Amniotic epithelial cell (primary cell): ENCODE measurements at regions not wholly inside any gene's neighbourhood (a gene's known extent, or its start where the extent isn't known, plus 50 kb on each side); places are given as distances from the start of the nearest gene placed in this dataset.

Experiments
- DNase-seq: peaks from one replicate; pipeline ENCODE4 v3.0.0-alpha.2; 2010; ENCODE audit warnings: low read depth

DNA sequence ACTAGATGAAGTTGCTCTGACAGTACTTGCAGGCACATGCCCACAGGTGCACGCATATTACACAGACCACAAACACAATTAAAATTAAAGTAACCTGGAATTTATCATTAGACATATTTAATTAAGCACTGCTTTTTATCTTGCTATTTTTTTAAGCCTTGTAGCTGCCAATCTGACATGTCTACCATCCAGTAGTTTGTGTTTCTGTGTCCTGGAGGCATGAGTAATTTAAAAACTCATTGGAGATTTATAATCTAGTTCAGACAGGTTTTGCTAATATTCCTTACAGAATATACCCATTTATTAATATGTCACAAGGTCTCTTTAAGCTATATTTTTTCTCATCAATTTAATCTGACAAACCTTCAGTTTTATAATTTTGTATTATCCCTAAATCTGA lies 445.0 kb upstream of the KLF6 start:
- no peak for DNase-seq

DNA sequence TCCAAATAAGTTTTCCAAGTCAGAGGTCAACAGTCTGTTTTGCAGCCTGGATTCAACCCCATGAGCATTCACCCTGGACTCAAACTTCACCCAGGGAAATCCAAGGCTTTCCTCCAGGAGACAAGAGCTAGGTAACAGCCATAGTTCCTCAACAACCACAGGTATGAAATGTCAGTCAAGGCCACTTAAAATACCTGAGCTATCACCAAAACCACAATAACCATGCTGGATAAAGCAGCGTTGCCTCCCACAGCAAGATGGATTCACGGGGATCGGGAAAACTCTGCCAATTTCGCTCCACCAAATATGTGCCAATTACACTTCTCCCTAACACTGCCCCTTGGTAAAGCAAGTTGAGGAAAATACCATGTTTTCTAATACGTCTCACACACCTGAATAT lies 444.1 kb upstream of the KLF6 start:
- no peak for DNase-seq

DNA sequence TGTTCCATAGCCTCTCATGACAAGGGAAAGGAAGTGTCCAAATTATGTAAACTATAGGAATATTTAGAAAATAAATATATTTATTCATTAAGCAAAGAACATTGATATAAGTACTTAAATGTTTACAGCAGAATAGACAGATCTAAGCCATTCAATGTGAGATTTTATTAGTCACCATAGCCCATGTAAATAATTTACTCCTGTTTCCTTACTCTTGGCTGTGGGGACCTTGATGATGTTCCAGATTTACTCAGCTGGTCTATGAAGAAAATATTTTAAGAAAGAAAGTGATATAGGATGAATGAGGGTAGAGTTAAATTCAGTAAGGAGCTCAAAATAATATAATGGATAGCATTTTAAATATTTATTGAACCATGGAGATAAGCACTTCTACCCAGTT lies 442.6 kb upstream of the KLF6 start:
- DNase-seq: no peak

DNA sequence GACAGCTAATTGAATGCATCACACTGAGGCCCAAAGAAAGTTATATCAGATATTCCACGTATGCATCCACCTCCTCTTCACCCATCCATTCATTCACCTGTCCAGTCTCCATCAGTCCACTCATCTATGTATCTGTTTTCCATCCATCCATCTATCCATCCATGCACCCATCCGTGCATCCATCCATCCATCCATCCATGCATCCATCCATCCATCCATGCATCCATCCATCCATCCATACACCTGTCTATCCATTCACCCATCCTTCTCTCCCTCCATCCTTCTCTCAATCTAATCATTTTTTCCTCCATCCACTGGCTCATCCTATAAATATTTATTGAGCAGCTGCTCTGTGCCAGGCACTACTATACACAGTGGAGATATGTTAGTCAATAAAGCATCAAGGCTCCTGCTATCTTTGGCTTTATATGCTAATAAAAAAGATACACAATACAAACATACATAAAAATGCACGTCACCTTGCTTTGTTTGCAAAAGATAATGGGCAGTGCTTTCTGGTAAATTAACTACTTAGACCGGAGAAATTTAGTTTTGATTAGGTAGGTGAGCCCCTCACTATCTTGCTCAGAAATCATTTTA lies 442.0 kb upstream of the KLF6 start:
- no peak for DNase-seq

DNA sequence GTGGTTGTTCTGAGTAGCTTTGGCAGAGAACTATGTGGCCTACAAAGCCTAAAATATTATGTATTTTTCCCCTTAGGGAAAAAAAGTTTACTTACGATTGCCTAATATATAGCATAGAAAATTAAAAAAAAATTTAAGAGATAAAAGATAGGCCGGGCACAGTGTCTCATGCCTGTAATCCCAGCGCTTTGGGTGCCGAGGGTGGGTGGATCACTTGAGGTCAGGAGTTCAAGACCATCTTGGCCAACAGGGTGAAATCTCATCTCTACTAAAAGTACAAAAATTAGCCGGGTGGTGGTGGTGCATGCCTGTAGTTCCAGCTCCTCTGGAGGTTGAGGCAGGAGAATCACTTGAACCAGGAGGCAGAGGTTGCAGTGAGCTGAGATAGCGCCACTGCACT lies 439.2 kb upstream of the KLF6 start:
- DNase-seq: no peak

DNA sequence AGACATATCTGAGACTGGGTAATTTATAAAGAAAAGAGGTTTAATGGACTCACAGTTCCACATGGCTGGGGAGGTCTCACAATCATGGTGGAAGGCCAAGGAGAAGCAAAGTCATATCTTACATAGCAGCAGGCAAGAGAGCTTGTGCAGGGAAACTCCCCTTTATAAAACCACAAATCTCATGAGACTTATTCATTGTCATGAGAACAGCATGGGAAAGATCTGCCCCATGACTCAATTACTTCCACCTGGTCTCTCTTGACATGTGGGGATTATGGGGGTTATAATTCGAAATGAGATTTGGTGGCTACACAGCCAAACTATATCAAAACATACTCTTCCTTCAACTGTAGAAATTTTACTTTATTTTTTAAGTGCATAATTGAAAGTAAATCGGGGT lies 436.3 kb upstream of the KLF6 start:
- DNase-seq: peak; percentile 34

DNA sequence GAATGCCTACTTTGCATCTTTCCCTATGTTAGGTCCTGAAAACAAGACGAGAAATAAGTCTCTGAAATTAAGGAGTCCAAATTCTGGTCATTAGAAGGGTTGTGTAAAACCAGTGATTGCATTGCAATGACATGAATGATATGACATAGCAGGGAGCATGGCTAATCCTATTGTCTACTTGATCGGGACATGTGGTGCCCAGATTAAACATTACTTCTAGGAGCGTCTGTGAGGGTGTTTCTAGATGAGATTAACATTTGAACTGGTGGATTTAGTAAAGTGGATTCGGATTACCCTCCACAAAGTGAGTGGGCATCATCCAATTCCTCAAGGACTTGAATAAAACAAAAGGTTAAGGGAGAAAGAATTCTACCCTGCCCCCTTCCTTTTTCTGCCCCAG lies 434.9 kb upstream of the KLF6 start:
- DNase-seq: no peak

DNA sequence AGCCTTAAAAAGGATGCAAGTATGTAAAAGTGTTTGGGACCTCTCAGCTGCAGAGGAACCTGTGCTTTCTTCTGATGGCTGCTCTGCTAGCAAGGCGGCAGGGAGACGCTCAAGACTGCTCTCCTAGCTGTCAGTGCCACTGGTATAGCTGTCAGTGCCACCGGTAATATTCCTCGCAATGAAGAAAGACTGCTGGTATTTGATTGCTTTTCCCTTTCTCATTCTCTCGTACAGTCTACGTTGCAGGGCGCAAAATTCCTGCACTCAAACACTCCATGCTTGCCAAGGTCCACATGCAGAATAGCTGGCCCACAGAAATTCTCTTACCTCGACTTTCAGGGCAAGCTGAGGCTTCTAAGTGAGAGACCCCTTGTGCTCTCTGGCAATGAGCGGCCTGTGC lies 432.6 kb upstream of the KLF6 start:
- no peak for DNase-seq

DNA sequence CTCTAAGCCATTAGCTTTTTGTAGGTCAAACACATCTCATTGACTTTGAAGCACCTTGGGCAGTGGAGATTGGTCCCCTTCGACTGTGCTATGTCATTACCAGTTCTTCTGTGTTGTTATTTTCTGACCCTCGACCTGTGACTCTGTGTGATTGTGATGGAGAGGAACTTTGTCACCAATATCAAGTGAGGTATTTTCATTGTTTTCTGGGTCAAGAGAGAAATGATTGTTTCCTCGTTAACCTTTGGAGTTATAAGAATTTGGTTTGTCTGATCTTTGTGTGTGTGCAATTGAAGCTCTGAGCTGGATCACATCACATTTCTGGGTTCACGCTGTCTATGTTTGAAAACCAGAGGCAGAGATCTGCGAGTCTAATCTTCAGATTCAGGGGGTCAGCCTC lies 432.2 kb upstream of the KLF6 start:
- DNase-seq: no peak

DNA sequence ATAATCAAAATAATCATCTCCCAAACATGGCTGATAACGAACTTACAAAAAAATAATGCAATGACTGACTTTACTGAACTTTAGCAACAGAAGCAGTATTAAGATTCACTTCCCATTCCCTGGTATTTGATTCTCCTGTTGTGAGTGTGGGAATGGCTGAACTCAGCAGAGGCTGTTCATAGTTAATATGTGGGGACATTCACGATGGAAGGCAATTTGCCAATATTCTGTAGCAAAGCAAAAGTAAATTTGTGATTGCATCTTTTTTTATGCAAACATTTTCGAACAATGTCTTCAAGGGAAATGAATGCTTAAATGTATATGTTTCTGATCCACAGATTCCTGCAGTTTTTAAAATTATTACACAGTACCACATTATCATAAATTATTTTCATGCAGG lies 431.7 kb upstream of the KLF6 start:
- DNase-seq: no peak

DNA sequence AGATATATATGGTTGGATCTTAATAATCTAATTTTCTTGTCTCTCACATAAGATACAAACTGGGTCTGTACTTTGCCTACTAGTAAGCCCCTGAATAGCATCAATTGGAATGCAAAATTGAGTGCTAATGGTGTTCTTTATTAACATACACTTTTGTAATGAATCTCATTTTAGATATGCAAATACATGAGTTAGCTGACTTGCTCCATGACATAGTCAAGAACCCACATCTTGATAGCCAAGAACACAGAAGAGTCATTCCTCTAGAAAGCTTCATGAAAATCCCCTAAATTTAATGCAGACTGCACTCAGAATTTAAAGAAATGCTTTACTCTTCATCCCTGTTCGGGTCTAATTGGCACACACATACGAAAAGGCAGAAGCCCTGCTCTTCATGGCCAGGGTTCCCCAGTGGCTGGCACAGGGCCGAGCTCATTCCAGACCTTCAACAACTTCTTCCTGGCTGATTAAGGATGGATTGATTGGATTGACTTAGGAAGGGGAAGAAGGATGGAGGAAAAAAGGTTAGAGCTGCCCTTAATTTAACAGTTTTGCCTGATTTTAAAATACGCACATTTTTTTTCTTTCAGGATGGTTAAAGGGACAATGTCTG lies 431.1 kb upstream of the KLF6 start:
- no peak for DNase-seq

DNA sequence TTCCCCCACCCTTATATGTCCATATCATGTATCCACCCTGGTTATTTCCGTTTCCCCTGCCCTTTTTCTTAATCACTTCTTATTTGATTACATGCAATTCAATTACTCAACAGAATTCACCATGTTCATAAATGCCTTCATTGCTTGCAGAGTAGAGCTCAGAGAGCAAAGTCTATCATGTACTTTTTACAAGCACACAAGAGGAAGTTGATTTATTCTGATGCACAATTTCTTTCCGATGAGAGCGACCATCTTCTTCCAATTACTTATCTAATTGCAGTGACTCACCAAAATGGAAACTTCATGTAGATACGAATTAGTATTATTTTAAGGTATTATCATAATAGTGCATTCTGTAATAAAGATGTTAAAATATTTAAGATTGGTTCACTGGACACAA lies 430.5 kb upstream of the KLF6 start:
- DNase-seq: no peak

DNA sequence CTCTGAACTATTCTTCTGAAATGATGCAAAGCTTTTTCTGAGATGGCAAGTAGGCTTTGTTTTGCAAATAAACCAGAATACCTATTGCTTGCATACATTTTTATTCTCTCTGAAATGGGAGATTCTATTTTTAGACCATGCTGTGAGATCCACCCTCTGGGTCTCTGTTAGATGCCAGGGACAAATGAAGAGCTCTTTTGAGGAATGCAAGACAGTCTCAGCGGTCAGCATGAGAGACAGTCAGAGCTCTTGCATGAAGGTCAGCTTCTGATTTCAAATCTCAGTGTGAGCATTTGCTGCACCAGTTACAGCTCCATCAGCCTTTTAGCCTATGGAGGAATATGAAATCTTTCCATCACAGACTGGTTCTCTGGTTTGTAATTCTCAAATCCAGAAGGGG lies 429.9 kb upstream of the KLF6 start:
- peak; percentile 13 for DNase-seq

DNA sequence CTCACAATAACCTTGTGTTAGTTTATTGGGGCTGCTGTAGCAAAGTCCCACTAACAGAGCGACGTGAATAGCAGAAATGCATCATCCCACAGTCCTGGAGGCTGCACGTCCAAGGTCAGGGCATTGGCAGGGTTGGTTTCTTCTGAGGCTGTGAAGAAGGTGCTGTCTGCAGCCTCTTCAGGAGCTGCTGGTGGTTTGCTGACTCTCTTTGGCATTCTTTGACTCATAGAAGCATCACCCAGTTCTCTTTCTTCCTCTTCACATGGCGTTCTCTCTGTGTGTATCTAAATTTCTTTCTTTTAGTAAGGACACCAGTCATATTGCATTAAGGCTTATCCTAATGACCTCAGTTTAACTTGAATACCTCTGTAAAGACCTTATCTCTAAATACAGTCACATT lies 428.4 kb upstream of the KLF6 start:
- DNase-seq: no peak

DNA sequence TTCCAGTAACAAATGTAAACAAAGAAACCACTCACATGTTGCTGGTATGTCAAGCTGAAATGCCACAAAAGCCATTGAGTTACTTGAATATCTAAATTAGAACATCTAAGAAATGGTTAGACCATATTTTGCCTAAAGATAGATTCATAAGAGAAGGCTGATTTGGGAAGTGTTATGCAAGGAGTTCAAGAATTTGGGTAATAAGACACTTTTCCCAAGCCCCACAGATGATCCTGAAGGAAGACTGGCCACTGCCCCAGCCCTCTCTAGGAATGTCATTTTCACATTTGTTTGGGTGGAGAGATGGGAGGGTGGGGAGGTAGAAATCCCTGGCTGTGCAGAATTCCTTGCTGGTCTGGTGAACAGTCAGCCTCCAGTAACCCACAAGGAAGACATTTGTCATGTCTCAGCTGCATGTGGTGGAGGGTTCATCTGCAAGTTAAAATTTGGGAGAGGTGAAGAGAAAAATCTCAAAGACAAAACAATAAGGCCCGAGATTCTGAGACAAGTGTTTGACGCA lies 427.2 kb upstream of the KLF6 start:
- no peak for DNase-seq

DNA sequence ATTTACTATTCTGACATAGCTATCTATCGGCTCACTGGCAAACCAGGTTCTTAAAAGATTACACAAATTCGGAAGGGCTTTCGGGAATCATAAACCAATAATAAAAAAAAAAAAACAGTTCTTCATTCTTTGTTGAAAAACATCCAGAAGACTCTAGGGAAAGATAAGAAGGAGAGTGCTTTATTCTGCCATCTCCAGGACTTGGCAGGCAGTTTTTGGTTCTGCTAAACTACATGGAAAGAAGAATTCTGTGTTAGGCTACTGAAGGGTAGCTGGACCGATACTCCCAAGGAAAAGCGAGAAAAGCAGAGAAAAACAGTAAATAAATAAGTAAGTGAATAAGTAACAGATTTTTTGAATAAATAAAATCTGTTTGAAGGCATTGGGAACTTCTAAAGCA lies 423.5 kb upstream of the KLF6 start:
- no peak for DNase-seq

DNA sequence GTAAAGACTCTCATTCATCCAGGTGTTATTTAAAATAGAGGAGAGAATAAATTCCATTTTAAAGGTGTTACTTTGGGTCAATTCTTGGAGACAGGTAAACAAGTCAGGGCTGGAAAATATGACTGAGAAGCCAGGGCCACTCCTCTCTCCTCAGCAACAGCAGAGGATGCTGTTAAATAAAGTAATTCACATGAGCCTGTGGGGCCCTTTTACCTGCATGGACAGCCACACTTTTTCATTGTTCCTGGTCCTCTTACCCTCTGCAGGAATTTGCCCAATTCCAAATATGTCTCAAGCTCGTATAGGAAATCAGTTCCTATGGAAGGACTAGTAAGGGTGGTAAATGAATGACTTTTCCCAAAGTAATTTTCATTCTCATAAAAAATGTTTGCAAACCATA lies 420.1 kb upstream of the KLF6 start:
- DNase-seq: no peak

DNA sequence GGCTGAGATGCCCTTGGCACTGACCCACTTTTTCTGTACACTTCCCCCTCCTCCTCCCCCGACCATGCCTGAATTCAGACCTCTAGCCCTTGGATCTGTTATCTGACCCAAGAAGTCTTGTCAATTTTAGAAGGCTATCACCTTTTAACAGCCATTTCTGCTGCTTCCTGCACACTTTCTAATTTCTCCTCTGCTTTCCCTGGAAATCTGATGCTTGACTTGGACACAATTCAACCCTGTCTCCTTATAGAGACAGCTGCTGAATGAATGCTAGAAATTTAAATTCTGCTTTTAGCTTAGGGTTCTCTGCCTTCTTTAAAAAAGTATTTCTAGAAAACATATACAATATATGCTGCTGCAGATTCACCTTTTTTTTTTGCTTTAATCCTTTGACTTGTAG lies 417.9 kb upstream of the KLF6 start:
- no peak for DNase-seq

DNA sequence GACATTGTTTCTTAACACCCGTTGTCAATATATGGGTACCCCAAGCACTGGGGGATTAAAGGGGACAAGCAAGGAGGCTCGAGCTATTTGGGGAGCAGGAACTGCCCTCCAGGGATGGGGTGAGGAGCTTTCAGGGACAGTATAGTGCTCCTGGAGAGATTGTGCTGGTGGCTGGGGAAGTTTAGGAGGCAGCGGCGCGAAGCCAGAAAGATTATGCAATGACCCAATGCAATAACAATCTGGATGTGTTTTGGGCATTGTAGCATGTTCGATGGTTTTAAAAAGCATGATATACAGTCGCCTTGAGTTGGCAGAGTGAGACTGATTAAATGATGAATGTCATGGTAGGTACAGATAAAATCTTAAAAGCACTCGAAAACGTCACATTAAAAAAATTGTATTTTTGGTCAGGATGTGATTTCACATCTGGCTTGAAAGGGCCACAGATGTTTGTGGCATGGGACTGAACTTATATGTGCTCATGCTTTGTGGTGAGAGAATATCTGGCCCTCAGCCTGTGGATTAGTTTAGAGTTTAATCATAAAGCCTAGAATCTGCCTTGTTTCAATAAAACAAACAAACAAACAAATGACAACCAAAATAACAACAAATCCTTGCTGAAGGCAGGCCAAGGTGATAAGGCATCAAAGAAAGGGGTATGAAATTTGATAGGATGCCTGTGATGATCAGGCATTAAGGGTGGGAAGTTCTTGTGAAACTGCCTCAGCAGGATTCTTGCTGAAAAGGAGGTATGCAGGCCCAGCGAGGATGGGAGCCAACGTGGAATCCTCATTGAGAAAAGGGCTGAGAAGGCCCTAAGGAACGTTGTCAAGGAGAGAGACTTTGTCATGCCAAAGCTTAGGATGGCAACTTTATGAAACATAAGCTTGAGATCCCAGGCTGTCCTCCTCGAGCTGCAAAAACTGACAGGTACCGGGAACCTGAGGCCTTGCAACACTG lies 417.1 kb upstream of the KLF6 start:
- DNase-seq: no peak

DNA sequence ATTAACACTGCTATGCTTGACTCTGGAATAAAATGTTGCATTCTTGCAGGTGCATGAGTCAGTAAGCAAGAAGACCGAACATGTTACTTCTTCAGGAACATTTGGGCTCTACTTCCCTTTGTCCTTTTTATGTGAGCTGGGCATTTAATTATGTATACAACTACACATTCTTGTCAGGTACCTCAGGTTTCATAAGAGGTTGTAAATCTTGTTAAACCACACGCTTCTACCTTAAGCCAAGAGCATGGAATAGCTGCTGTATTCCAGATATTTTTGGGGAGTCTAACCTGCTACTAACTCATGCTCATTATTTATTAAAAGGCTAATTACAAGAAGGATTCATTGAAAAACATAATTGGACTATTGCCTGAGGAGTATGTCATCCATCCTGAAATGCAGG lies 414.2 kb upstream of the KLF6 start:
- no peak for DNase-seq

DNA sequence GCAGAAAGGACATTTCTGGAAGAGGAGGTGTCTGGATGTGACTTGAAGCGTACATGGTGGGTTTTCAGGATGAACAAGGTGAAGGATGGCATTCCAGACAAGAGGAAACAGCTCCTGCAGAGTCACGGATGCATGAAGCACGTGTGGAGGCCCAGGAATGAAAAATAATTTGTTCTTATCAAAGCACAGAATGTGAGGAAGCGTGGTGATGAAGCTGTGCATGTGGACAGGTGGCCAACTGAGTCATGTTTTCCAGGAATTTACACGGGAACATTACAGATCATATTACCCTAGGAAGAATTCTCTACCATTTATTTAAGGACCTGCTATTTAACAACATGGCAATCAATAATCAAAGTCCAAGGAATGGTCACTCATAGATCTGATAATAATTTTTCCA lies 413.2 kb upstream of the KLF6 start:
- no peak for DNase-seq

DNA sequence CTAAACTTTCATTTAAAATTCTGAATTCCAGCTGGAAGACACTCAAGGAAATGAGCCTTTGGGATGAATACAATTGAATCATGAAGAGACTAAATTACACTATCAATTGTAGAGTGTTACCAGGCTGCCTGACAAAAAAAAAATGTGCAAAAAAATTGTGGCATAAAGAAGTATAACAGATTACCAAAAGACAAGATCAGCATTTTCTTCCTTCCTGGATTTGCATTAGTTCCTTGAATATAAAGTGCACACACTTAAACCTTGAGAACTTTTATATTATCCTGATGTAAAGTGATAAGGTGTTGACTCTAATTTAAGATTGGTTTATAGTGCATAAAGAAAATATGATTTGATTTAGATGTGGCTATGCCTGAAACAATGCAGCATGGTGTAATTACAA lies 412.7 kb upstream of the KLF6 start:
- no peak for DNase-seq

DNA sequence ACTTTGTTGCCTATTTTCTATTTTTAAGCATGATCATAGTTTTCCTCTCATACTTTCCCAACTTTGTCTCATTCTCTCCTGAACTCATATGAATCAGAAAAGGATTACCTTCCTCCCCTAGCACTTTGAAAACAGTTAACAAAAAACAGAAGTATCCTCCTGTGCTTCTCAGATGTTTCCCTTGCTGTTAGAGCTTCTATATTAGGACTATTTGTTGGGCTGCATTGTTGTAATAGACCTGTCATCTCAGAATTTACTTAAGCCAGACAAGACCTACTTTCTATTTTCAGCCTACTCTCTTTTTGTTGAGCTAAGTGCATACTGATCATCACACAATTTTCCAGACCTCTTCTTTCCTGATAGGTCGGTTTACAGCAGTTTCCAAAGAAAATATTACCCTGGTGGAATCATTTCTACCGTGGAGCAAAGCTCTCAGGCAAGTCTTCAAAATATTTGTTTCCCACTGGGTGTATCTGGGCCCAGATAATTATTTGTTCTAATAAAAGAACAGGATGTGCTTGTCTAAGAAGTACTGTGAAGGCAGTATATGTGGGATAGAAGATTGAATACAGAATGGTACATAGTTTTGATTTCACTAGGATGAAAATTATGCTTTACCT lies 411.9 kb upstream of the KLF6 start:
- DNase-seq: peak; percentile 69
